ENCODE measurements at regions not wholly inside any gene's neighbourhood (a gene's known extent, or its start where the extent isn't known, plus 50 kb on each side); places are given as distances from the start of the nearest gene placed in this dataset.

GRCh38 chr4:145248502-145248901, 68.1 kb upstream of the OTUD4 start:
- no peak for DNase-seq (ENCODE audit: low read depth in 2 of 2)

- peak; percentile 55 to 69 for DNase-seq (ENCODE audit: low read depth in 2 of 2)
Observed at GRCh38 chr4:145234091-145234706, 53.8 kb upstream of the OTUD4 start.

- DNase-seq (ENCODE audit: low read depth in 2 of 2), result peak in 1 of 2 donors; percentile 35
Observed at GRCh38 chr4:145231906-145232700, 51.7 kb upstream of the OTUD4 start.

- DNase-seq (ENCODE audit: low read depth in 2 of 2), result no peak
Observed at GRCh38 chr4:145230726-145231125, 50.3 kb upstream of the OTUD4 start.
